Liver (tissue), 7 donors: ENCODE measurements at regions not wholly inside any gene's neighbourhood (a gene's known extent, or its start where the extent isn't known, plus 50 kb on each side); places are given as distances from the start of the nearest gene placed in this dataset.

Source experiments
- DNase-seq: peaks from one replicate; pipeline ENCODE4 v3.0.0-alpha.2; 2017; ENCODE audit warnings: low spot score
- H3K27ac ChIP-seq, 2 donors: one replicate each; pipeline ENCODE4 v1.7.0; 2013; ENCODE audit warnings: inconsistent platforms in 2 of 2, low read length in 2 of 2, control low read depth in 1 of 2, low read depth in 1 of 2, mild to moderate bottlenecking in 1 of 2
- H3K27me3 ChIP-seq, 4 donors: one replicate each; pipeline versions ENCODE4 v1.6.1 to v1.7.0; 2013; ENCODE audit warnings: low read length in 3 of 4, inconsistent platforms in 1 of 4, mild to moderate bottlenecking in 1 of 4, moderate library complexity in 1 of 4; ENCODE audit not compliant: control insufficient read depth in 4 of 4, insufficient read depth in 4 of 4
- H3K36me3 ChIP-seq, 4 donors: one replicate each; pipeline versions ENCODE4 v1.6.1 to v1.7.0; 2013; ENCODE audit warnings: low read length in 3 of 4, mild to moderate bottlenecking in 3 of 4, low read depth in 1 of 4, moderate library complexity in 1 of 4; ENCODE audit not compliant: control insufficient read depth in 4 of 4, insufficient read depth in 3 of 4
- H3K4me1 ChIP-seq, 4 donors: one replicate each; pipeline versions ENCODE4 v1.6.1 to v1.7.0; 2013; ENCODE audit warnings: low read length in 3 of 4, mild to moderate bottlenecking in 3 of 4, moderate library complexity in 1 of 4; ENCODE audit not compliant: control insufficient read depth in 4 of 4, insufficient read depth in 4 of 4
- H3K4me3 ChIP-seq, 3 donors: one replicate each; pipeline versions ENCODE4 v1.6.1 to v1.7.0; 2013; ENCODE audit warnings: low read length in 3 of 3, control low read depth in 1 of 3, low read depth in 1 of 3, mild to moderate bottlenecking in 1 of 3
- H3K9ac ChIP-seq, 2 donors: one replicate each; pipeline ENCODE4 v1.7.0; 2013; ENCODE audit warnings: low read length in 2 of 2, mild to moderate bottlenecking in 2 of 2, moderate library complexity in 2 of 2, control low read depth in 1 of 2, low read depth in 1 of 2
- H3K9me3 ChIP-seq, 4 donors: one replicate each; pipeline versions ENCODE4 v1.6.1 to v1.7.0; 2013; ENCODE audit warnings: low read length in 3 of 4; ENCODE audit not compliant: control insufficient read depth in 4 of 4
- EGR1 ChIP-seq, 2 donors: IDR thresholded peaks; 2 replicates each; pipeline ENCODE4 v1.6.1; 2016 to 2018; ENCODE audit warnings: antibody characterized with exemption in 2 of 2, low read depth in 2 of 2
- FOXA1 ChIP-seq: IDR thresholded peaks from 2 replicates; pipeline ENCODE4 v1.6.1; 2016; ENCODE audit warnings: antibody characterized with exemption
- FOXA2 ChIP-seq: IDR thresholded peaks from 2 replicates; pipeline ENCODE4 v1.6.1; 2016; ENCODE audit warnings: antibody characterized with exemption
- GABPA ChIP-seq, 2 donors: IDR thresholded peaks in 1 of 2; conservative IDR thresholded peaks in 1 of 2; 2 replicates each; pipeline ENCODE4 v1.6.1; 2016; ENCODE audit warnings: antibody characterized with exemption in 2 of 2, mild to moderate bottlenecking in 1 of 2, moderate library complexity in 1 of 2
- HNF4A ChIP-seq, 2 donors: conservative IDR thresholded peaks; 2 replicates each; pipeline ENCODE4 v1.6.1; 2016; ENCODE audit warnings: antibody characterized with exemption in 2 of 2, mild to moderate bottlenecking in 2 of 2
- HNF4G ChIP-seq: IDR thresholded peaks from 2 replicates; pipeline ENCODE4 v1.6.1; 2016; ENCODE audit warnings: antibody characterized with exemption
- JUND ChIP-seq, 2 donors: IDR thresholded peaks; 2 replicates each; pipeline ENCODE4 v1.6.1; 2016; ENCODE audit warnings: antibody characterized with exemption in 2 of 2
- NR2F2 ChIP-seq: IDR thresholded peaks from 2 replicates; pipeline ENCODE4 v1.6.1; 2016; ENCODE audit warnings: antibody characterized with exemption
- RAD21 ChIP-seq, 2 donors: IDR thresholded peaks; 2 replicates each; pipeline ENCODE4 v1.6.1; 2016; ENCODE audit warnings: antibody characterized with exemption in 2 of 2, mild to moderate bottlenecking in 2 of 2
- RXRA ChIP-seq, 2 donors: IDR thresholded peaks; 2 replicates each; pipeline ENCODE4 v1.6.1; 2017 to 2018; ENCODE audit warnings: antibody characterized with exemption in 2 of 2, mild to moderate bottlenecking in 1 of 2
- SP1 ChIP-seq: IDR thresholded peaks from 2 replicates; pipeline ENCODE4 v1.6.1; 2018; ENCODE audit warnings: antibody characterized with exemption, mild to moderate bottlenecking
- TAF1 ChIP-seq: conservative IDR thresholded peaks from 2 replicates; pipeline ENCODE4 v1.6.1; 2016; ENCODE audit warnings: antibody characterized with exemption, mild to moderate bottlenecking
- YY1 ChIP-seq: IDR thresholded peaks from 2 replicates; pipeline ENCODE4 v1.6.1; 2016; ENCODE audit warnings: antibody characterized with exemption, mild to moderate bottlenecking
- WGBS: extraction: QIAGEN DNeasy Blood & Tissue Kit; methylation state at CpG from one replicate; pipeline ENCODE4 v1.1.7; 2013; 5-methylcytosine and 5-hydroxymethylcytosine counted together
- TF ChIP-seq, protein P1 (sequence below): IDR thresholded peaks from 2 replicates; pipeline ENCODE4 v1.6.1; 2016; ENCODE audit warnings: antibody characterized with exemption, mild to moderate bottlenecking
- TF ChIP-seq, protein P2 (sequence below): IDR thresholded peaks from 2 replicates; pipeline ENCODE4 v1.6.1; 2016; ENCODE audit warnings: antibody characterized with exemption
- TF ChIP-seq, protein P3 (sequence below): IDR thresholded peaks from 2 replicates; pipeline ENCODE4 v1.6.1; 2016; ENCODE audit warnings: antibody characterized with exemption
- donor health status: healthy.
- donor health status: healthy.
- donor health status: healthy.
- donor health status: healthy.

DNA sequence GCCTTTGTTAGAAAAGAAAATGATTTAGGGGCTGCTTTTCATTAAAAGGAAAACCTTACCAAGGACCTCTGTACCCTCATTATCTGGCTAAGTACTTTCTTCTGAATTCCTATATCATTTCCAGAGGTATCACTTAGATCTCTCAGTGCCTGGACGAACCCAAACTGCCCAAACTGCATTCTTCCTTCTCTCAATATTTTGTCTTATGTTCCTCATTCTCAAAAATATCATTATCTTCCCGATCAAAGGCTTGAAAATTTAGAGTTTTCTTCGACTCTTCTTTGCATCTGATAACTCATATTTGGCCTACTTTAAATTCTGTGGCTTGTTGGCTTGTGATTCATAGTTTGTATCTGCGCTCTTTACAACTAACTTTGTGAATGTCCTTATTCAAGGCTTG is 136.7 kb upstream of the TAF11L2 start:
- WGBS, result 84% methylated on average over 4 of the region's 4 CpGs

DNA sequence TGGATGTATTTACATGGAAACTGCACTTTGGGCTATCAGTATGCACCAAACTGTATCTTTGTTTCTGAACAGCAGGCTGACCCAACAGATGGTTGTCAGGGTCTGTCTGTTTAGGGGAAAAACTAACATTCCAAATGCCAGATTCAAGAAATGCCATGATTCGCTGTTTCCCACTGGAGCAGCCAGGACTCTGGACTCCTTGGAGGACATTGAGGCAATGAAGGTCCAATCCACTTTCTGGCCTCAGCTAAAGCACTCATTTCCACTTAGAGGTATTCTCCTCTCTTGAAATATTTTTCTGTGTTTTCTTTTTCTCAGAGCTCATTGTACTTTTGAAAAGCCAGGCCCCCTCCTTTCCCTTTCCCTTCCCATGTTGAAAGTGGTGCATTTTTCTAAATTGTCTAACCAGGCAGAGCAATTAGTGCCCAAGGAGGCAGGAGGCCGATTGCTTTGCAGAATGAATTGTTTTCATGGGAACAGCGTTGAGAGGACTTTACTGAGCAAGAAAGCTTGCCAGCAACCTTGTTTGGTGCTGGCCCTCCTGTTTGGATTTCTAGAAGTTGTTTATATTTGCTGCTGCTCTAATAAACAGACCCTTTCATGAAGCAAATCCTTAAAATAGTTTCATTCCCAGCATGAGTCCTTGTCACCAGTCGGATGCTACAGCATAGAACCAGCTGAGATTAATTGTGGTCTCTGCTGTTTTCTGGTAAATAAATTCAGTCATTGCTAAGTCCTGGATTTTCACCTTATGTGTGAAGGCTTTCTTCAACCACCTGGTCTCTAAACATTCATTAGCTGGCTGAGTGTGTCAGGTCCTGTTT is 132.8 kb upstream of the TAF11L2 start:
- Histone ChIP-seq H3K9ac (no peak overlapping the region), H3K9me3 (no peaks in the 10 kb centered on the region), H3K4me1 (no peaks in the 10 kb centered on the region), H3K4me3 (no peak overlapping the region), H3K27ac (no peak overlapping the region), H3K36me3 (no peaks in the 10 kb centered on the region), H3K27me3 (peaks cover 0 to 2% (median 0%) of the 10 kb centered on the region in 4 donors)
- WGBS, result 52% methylated on average over 4 of the region's 4 CpGs
- no peak for DNase-seq
- TF ChIP-seq NR2F2 (no peak), YY1 (no peak), GABPA (IDR thresholded peaks at IDR 0.05 in 1 of 2, conservative IDR thresholded peaks at IDR 0.05 in 1 of 2) (no peak), EGR1 (IDR thresholded peaks at IDR 0.05; ENCODE audit: low read depth in 2 of 2) (no peak), FOXA2 (no peak), RXRA (IDR thresholded peaks at IDR 0.05) (no peak), FOXA1 (no peak), HNF4G (no peak), SP1 (no peak), TAF1 (no peak), HNF4A (conservative IDR thresholded peaks at IDR 0.05) (no peak), JUND (IDR thresholded peaks at IDR 0.05) (no peak)
- TF ChIP-seq, protein P1, sequence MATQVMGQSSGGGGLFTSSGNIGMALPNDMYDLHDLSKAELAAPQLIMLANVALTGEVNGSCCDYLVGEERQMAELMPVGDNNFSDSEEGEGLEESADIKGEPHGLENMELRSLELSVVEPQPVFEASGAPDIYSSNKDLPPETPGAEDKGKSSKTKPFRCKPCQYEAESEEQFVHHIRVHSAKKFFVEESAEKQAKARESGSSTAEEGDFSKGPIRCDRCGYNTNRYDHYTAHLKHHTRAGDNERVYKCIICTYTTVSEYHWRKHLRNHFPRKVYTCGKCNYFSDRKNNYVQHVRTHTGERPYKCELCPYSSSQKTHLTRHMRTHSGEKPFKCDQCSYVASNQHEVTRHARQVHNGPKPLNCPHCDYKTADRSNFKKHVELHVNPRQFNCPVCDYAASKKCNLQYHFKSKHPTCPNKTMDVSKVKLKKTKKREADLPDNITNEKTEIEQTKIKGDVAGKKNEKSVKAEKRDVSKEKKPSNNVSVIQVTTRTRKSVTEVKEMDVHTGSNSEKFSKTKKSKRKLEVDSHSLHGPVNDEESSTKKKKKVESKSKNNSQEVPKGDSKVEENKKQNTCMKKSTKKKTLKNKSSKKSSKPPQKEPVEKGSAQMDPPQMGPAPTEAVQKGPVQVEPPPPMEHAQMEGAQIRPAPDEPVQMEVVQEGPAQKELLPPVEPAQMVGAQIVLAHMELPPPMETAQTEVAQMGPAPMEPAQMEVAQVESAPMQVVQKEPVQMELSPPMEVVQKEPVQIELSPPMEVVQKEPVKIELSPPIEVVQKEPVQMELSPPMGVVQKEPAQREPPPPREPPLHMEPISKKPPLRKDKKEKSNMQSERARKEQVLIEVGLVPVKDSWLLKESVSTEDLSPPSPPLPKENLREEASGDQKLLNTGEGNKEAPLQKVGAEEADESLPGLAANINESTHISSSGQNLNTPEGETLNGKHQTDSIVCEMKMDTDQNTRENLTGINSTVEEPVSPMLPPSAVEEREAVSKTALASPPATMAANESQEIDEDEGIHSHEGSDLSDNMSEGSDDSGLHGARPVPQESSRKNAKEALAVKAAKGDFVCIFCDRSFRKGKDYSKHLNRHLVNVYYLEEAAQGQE, result no peak
- TF ChIP-seq, protein P2, sequence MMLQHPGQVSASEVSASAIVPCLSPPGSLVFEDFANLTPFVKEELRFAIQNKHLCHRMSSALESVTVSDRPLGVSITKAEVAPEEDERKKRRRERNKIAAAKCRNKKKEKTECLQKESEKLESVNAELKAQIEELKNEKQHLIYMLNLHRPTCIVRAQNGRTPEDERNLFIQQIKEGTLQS, result no peak
- TF ChIP-seq, protein P3, sequence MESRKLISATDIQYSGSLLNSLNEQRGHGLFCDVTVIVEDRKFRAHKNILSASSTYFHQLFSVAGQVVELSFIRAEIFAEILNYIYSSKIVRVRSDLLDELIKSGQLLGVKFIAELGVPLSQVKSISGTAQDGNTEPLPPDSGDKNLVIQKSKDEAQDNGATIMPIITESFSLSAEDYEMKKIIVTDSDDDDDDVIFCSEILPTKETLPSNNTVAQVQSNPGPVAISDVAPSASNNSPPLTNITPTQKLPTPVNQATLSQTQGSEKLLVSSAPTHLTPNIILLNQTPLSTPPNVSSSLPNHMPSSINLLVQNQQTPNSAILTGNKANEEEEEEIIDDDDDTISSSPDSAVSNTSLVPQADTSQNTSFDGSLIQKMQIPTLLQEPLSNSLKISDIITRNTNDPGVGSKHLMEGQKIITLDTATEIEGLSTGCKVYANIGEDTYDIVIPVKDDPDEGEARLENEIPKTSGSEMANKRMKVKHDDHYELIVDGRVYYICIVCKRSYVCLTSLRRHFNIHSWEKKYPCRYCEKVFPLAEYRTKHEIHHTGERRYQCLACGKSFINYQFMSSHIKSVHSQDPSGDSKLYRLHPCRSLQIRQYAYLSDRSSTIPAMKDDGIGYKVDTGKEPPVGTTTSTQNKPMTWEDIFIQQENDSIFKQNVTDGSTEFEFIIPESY, result no peak

More for the DNA sequence above, 136.7 kb upstream of the TAF11L2 start:
- Histone ChIP-seq H3K27ac (no peak overlapping the region), H3K9me3 (peaks cover 0 to 2% (median 0%) of the 10 kb centered on the region in 4 donors), H3K36me3 (no peaks in the 10 kb centered on the region), H3K4me1 (no peaks in the 10 kb centered on the region), H3K27me3 (no peaks in the 10 kb centered on the region), H3K4me3 (no peak overlapping the region), H3K9ac (no peak overlapping the region)
- no peak for DNase-seq
- TF ChIP-seq TAF1 (no peak), GABPA (IDR thresholded peaks at IDR 0.05 in 1 of 2, conservative IDR thresholded peaks at IDR 0.05 in 1 of 2) (no peak), FOXA1 (no peak), RXRA (IDR thresholded peaks at IDR 0.05) (no peak), HNF4G (no peak), EGR1 (IDR thresholded peaks at IDR 0.05; ENCODE audit: low read depth in 2 of 2) (no peak), RAD21 (IDR thresholded peaks at IDR 0.05) (no peak), FOXA2 (no peak), YY1 (no peak), NR2F2 (no peak)
- TF ChIP-seq, protein P1, result no peak
- TF ChIP-seq, protein P2, result no peak
